ENCODE measurements at regions not wholly inside any gene's neighbourhood (a gene's known extent, or its start where the extent isn't known, plus 50 kb on each side); places are given as distances from the start of the nearest gene placed in this dataset.
"Not testable (repeated sequence)": the region's sequence is repeated elsewhere in the genome, so short reads cannot be mapped to it uniquely, and the experiment has no call there.

DNA sequence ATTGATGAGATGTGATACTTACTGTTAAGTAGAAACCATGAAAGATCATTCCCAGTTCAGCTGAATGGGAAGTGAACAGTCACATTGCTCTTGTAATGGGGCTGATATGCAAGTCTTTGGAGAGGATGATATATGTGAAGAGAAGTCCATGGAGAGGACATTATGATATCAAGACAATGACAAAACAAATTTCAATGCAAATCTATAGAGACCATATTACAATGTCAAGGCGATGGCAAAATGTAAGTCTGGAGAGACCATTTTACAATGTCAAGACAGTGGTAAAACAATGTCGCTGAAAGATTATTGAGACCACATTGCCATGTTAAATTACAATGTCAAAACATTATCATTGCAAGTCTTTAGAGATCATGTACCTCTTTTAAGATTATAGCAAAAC is 277.1 kb upstream of the MEIS2 start:
- no peak overlapping the region for H3K27ac ChIP-seq
- no peaks in the 10 kb centered on the region for H3K9me3 ChIP-seq
- no peak overlapping the region for H3K9ac ChIP-seq
- no peak overlapping the region for H3K4me2 ChIP-seq
- H3K4me3 ChIP-seq, result no peak overlapping the region
- H4K20me1 ChIP-seq, result no peaks in the 10 kb centered on the region
- no peak for TF ChIP-seq Cebpa-rat (IDR thresholded peaks at IDR 0.05)
- H3K27me3 ChIP-seq, result no peaks in the 10 kb centered on the region
- H3K36me3 ChIP-seq, result no peaks in the 10 kb centered on the region
- H3K4me1 ChIP-seq, result no peaks in the 10 kb centered on the region

DNA sequence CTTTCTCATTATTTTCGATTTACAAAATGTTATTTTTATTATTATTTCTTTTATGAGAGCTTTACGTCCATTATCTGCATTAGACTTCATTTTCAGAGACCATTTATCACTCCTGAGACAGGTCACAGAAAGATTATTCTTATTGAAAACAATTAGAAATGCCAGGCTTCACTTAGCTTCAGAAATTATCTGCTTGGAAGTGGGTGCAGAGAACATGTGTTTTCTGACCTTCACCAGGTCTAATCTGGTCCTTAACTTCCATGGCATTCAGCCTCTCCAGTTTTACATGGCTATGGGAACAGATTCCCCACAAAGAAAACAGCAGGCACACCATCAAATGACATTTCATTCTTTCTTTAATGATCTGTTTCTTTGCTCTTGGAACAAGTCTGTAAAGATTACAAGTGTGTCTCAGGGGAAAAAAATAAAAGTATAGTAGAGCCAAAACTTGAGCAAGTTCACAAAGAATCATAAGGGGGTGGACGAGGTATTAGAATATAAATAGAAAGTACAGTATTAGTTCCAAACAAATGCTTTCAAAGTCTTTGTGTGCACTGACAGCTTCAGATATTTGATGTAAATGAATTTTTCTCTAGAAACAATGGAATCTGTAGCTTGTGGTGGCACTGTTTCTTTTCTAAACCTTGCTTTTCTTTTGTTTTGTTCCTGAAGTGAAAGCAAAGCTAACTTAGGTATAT is 294.2 kb upstream of the MEIS2 start:
- H4K20me1 ChIP-seq, result no peaks in the 10 kb centered on the region
- H3K4me1 ChIP-seq, result no peaks in the 10 kb centered on the region
- no peak for TF ChIP-seq Cebpa-rat (IDR thresholded peaks at IDR 0.05)
- no peaks in the 10 kb centered on the region for H3K36me3 ChIP-seq
- H3K9me3 ChIP-seq, result peaks cover 10% of the 10 kb centered on the region
- no peak overlapping the region for H3K27ac ChIP-seq
- H3K4me3 ChIP-seq, result no peak overlapping the region
- no peaks in the 10 kb centered on the region for H3K27me3 ChIP-seq
- no peak overlapping the region for H3K4me2 ChIP-seq
- H3K9ac ChIP-seq, result no peak overlapping the region

DNA sequence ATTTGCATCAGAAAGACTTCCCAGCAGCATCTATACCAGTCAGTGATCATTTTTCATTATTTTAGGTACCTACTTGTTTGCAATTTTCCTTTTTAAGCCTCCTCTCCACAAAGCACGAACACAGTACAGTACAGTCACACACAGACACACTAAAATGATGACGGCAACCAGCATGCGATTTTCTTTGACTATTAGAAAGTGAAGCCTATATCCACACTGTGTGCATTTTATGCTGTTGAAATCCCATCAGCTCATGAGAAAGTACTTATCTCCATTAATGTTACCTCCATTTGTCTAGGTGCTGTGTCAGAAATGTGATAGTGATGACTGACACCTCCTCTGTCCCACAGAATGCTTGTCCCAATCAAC is 294.7 kb upstream of the MEIS2 start:
- no peak overlapping the region for H3K27ac ChIP-seq
- H3K9me3 ChIP-seq, result peaks cover 5% of the 10 kb centered on the region
- no peak overlapping the region for H3K9ac ChIP-seq
- H4K20me1 ChIP-seq, result no peaks in the 10 kb centered on the region
- no peaks in the 10 kb centered on the region for H3K27me3 ChIP-seq
- no peak for TF ChIP-seq Cebpa-rat (IDR thresholded peaks at IDR 0.05)
- no peak overlapping the region for H3K4me3 ChIP-seq
- H3K36me3 ChIP-seq, result no peaks in the 10 kb centered on the region
- no peak overlapping the region for H3K4me2 ChIP-seq
- no peaks in the 10 kb centered on the region for H3K4me1 ChIP-seq

DNA sequence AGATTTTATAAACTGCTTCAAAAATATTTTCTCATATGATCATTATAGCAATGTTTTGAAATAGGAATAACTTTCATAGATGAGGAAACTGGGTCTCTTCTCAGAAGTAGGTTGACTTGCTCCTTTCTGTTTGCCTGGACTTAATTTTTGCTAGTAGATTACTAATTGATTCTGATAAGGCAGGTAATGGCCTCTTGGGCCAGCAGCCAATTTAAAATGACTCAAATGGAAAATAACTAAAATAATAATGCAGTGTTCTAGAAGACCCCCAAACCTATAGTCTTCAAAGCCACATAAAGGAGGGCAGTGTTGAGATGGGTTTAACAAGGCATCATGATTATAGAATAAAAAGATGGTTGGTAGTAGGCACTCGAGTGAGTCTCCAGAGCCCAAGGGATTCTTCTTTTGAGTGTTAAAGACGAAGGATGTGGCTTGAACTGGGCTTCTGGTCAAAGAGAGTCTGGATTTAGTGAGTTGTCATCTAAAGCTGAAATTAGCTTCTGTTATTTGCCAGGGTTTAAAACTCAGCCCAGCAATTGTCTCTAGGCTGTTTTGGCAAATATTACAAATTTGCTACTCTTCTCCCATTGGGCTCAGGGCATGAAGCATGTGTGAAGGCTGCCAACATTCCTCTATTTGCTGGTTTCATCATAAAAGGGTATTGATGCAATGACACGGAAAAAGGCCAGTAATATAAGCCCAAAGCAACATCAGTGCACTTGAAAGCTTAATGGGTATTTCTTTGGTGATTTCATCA is 297.1 kb upstream of the MEIS2 start:
- H4K20me1 ChIP-seq, result no peaks in the 10 kb centered on the region
- no peaks in the 10 kb centered on the region for H3K36me3 ChIP-seq
- H3K9me3 ChIP-seq, result no peaks in the 10 kb centered on the region
- H3K9ac ChIP-seq, result no peak overlapping the region
- no peak overlapping the region for H3K4me2 ChIP-seq
- TF ChIP-seq Cebpa-rat (IDR thresholded peaks at IDR 0.05), result no peak
- H3K27ac ChIP-seq, result no peak overlapping the region
- no peaks in the 10 kb centered on the region for H3K27me3 ChIP-seq
- no peaks in the 10 kb centered on the region for H3K4me1 ChIP-seq
- H3K4me3 ChIP-seq, result no peak overlapping the region

DNA sequence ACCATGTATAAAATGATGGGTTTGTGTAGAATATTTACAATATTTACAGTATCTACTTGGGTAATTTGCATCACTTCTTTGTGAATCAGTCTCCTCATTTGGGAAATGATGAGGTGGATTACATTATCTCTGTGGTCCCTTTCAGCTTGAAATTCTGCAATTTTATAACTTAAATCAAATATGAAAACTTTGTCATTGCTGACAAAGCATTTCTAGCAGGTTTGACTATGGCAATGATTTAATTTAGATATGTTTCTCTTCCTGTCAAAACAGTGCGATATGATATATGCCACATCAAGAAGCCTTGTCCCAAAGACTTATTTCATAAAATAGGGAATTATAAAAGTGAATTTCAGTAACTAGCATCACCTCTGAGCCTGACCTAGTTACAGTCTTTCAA is 315.8 kb upstream of the MEIS2 start:
- H4K20me1 ChIP-seq, result no peaks in the 10 kb centered on the region
- H3K27ac ChIP-seq, result no peak overlapping the region
- H3K9me3 ChIP-seq, result no peaks in the 10 kb centered on the region
- no peak overlapping the region for H3K4me2 ChIP-seq
- no peak overlapping the region for H3K4me3 ChIP-seq
- no peaks in the 10 kb centered on the region for H3K4me1 ChIP-seq
- H3K27me3 ChIP-seq, result no peaks in the 10 kb centered on the region
- H3K36me3 ChIP-seq, result no peaks in the 10 kb centered on the region
- no peak for TF ChIP-seq Cebpa-rat (IDR thresholded peaks at IDR 0.05)
- no peak overlapping the region for H3K9ac ChIP-seq

DNA sequence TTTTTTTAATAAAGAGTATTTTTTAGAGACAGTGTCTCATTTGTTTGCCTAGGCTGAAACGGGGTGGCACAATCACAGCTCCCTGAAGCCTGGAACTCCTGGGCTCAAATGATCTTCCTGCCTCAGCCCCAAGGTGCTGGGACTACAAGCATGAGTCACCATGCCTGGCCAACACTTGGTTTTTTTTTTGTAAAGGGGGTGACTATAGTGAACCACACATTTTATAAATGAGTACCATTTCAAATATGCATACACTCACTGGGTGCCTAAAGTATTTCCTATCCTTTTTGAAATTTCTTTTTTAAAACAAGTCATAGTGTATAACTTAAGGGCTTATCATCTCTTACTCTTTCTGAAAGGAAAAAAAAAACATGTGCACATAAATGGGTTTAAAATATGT is 325.2 kb upstream of the MEIS2 start:
- Histone ChIP-seq H3K9me3 (no peaks in the 10 kb centered on the region), H4K20me1 (no peaks in the 10 kb centered on the region), H3K27ac (no peak overlapping the region), H3K4me1 (no peaks in the 10 kb centered on the region), H3K4me3 (no peak overlapping the region), H3K4me2 (no peak overlapping the region), H3K36me3 (no peaks in the 10 kb centered on the region), H3K27me3 (no peaks in the 10 kb centered on the region), H3K9ac (no peak overlapping the region)
- TF ChIP-seq Cebpa-rat (IDR thresholded peaks at IDR 0.05), result no peak

DNA sequence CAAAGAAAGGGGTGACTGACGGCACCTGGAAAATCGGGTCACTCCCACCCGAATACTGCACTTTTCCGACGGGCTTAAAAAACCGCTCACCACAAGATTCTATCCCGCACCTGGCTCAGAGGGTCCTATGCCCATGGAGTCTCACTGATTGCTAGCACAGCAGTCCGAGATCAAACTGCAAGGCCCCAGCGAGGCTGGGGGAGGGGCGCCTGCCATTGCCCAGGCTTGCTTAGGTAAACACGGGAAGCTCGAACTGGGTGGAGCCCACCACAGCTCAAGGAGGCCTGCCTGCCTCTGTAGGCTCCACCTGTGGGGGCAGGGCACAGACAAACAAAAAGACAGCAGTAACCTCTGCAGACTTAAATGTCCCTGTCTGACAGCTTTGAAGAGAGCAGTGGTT is 327.0 kb upstream of the MEIS2 start:
- not testable (repeated sequence) for H3K9ac ChIP-seq, H3K4me2 ChIP-seq, H3K36me3 ChIP-seq, H3K9me3 ChIP-seq, H3K27ac ChIP-seq, H3K4me1 ChIP-seq, H3K27me3 ChIP-seq, H4K20me1 ChIP-seq, H3K4me3 ChIP-seq

DNA sequence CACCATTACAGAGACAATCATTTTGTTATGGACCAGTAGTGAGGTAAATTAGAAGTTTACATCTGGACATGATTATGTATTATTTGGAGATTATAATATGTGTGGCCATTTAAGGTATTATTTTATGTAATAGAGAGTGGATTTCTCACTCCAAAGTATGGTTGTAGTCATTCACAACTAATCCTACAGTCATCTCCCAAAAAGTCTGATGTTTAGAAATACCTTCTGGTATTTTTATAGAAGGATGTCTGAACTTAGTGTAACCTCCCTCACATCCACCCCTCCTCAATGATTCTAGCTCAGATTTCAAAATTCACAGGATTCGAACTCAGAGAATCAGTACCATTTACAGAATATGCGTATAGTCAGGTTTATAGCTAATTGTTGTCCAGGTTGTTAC is 346.6 kb upstream of the MEIS2 start:
- H3K4me2 ChIP-seq, result no peak overlapping the region
- H4K20me1 ChIP-seq, result no peaks in the 10 kb centered on the region
- no peak overlapping the region for H3K27ac ChIP-seq
- H3K27me3 ChIP-seq, result no peaks in the 10 kb centered on the region
- no peak overlapping the region for H3K4me3 ChIP-seq
- H3K9me3 ChIP-seq, result peaks cover 6% of the 10 kb centered on the region
- no peaks in the 10 kb centered on the region for H3K36me3 ChIP-seq
- H3K9ac ChIP-seq, result no peak overlapping the region
- no peaks in the 10 kb centered on the region for H3K4me1 ChIP-seq
- no peak for TF ChIP-seq Cebpa-rat (IDR thresholded peaks at IDR 0.05)

DNA sequence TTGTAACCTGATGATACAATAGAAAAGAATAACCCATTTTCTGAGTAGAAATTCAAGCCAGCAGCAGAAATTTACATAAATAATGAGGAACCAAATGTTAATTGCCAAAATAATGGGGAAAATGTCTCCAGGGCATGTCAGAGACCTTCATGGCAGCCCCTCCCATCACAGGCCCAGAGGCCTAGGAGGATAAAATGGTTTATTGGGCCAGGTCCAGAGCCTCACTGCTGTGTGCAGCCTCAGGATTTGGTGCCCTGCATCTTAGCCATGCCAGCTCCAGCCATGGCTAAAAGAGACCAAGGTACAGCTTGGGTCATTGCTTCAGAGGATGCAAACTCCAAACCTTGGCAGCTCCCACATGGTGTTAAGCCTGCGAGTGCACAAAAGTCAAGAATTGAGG is 352.1 kb upstream of the MEIS2 start:
- Histone ChIP-seq H3K27me3 (no peaks in the 10 kb centered on the region), H3K36me3 (no peaks in the 10 kb centered on the region), H3K9me3 (peaks cover 23% of the 10 kb centered on the region), H3K4me1 (no peaks in the 10 kb centered on the region), H3K9ac (no peak overlapping the region), H3K4me2 (no peak overlapping the region), H4K20me1 (no peaks in the 10 kb centered on the region), H3K4me3 (no peak overlapping the region), H3K27ac (no peak overlapping the region)
- no peak for TF ChIP-seq Cebpa-rat (IDR thresholded peaks at IDR 0.05)

DNA sequence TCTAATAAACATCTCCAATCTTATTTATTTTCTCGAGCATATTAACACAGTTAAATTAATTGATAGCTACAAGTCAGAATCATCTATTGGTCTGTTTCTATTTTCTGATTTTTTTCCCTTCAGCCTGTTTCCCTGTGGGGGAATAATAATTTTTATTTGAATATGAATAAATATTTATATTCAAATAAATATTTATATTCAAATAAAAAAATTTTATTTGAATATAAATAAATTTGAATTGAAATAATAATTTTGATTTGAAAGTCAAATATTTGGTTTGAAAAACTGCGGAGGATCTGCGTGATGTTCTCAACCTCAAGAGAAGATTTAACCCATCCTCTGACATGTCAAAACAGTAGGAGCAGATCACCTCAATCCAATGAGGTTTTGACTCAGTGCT is 380.1 kb upstream of the MEIS2 start:
- Histone ChIP-seq H3K9ac (no peak overlapping the region), H3K4me3 (no peak overlapping the region), H3K27ac (no peak overlapping the region), H3K4me1 (no peaks in the 10 kb centered on the region), H3K4me2 (no peak overlapping the region), H3K9me3 (peaks cover 12% of the 10 kb centered on the region; the same call in 1 of the 2 replicates), H4K20me1 (no peaks in the 10 kb centered on the region), H3K36me3 (no peaks in the 10 kb centered on the region), H3K27me3 (no peaks in the 10 kb centered on the region)
- TF ChIP-seq Cebpa-rat (IDR thresholded peaks at IDR 0.05), result no peak
